Endodermal cell (in vitro differentiated cells): ENCODE measurements at regions not wholly inside any gene's neighbourhood (a gene's known extent, or its start where the extent isn't known, plus 50 kb on each side); places are given as distances from the start of the nearest gene placed in this dataset.

Source experiments
- DNase-seq: peaks from one replicate; pipeline ENCODE4 v3.0.0-alpha.2; 2017
- H3K27ac ChIP-seq: 2 replicates; pipeline ENCODE4 v1.5.1; 2013; ENCODE audit warnings: mild to moderate bottlenecking, low read depth, low read length, moderate library complexity
- H3K27me3 ChIP-seq: 2 replicates; pipeline ENCODE4 v1.6.1; 2013; ENCODE audit warnings: mild to moderate bottlenecking, low read length, moderate library complexity; ENCODE audit not compliant: insufficient read depth, control insufficient read depth, poor library complexity, severe bottlenecking
- H3K36me3 ChIP-seq: 2 replicates; pipeline ENCODE4 v1.7.0; 2013; ENCODE audit warnings: mild to moderate bottlenecking, low read length, moderate library complexity; ENCODE audit not compliant: control insufficient read depth, insufficient read depth
- H3K4me1 ChIP-seq: one replicate; pipeline ENCODE4 v1.7.0; 2013; ENCODE audit warnings: low read length; ENCODE audit not compliant: control insufficient read depth, insufficient read depth
- H3K4me3 ChIP-seq: 2 replicates; pipeline ENCODE4 v1.5.1; 2013; ENCODE audit warnings: mild to moderate bottlenecking, low read length, moderate library complexity
- H3K9ac ChIP-seq: 2 replicates; pipeline ENCODE4 v1.6.1; 2013; ENCODE audit warnings: mild to moderate bottlenecking, low read length, moderate library complexity; ENCODE audit not compliant: poor library complexity, severe bottlenecking; ENCODE audit errors: extremely low read depth
- H3K9me3 ChIP-seq: 2 replicates; pipeline ENCODE4 v1.6.1; 2013; ENCODE audit warnings: mild to moderate bottlenecking, low read length, moderate library complexity; ENCODE audit not compliant: control insufficient read depth
- H3K27ac Mint-ChIP-seq: 2 replicates; pipeline ENCODE4 v1.8.0; 2020; ENCODE audit warnings: mixed read lengths
- H3K27me3 Mint-ChIP-seq: 2 replicates; pipeline ENCODE4 v1.8.0; 2021; ENCODE audit warnings: mild to moderate bottlenecking, mixed read lengths; ENCODE audit not compliant: insufficient read depth
- H3K36me3 Mint-ChIP-seq: 2 replicates; pipeline ENCODE4 v1.8.0; 2020; ENCODE audit warnings: low read depth, mixed read lengths
- H3K4me1 Mint-ChIP-seq: 2 replicates; pipeline ENCODE4 v1.8.0; 2020; ENCODE audit warnings: mixed read lengths
- H3K4me3 Mint-ChIP-seq: 2 replicates; pipeline ENCODE4 v1.8.0; 2020; ENCODE audit warnings: mild to moderate bottlenecking, moderate library complexity, mixed read lengths
- H3K9me3 Mint-ChIP-seq: 2 replicates; pipeline ENCODE4 v1.8.0; 2020; ENCODE audit warnings: mild to moderate bottlenecking, mixed read lengths
- WGBS, 2 experiments: methylation state at CpG; one replicate each; pipeline versions ENCODE4 v1.1.5 to v1.1.7; 2013; ENCODE audit warnings: missing lambda C conversion rate in 2 of 2, mixed read lengths in 1 of 2; ENCODE audit not compliant: insufficient coverage in 1 of 2, insufficient read length in 1 of 2; 5-methylcytosine and 5-hydroxymethylcytosine counted together
- TF ChIP-seq, protein P1 (sequence below): fragments of 200-600 bp; sonication (generic); conservative IDR thresholded peaks from 2 replicates; pipeline ENCODE4 v1.5.0; 2021; ENCODE audit warnings: antibody characterized with exemption, mild to moderate bottlenecking

DNA sequence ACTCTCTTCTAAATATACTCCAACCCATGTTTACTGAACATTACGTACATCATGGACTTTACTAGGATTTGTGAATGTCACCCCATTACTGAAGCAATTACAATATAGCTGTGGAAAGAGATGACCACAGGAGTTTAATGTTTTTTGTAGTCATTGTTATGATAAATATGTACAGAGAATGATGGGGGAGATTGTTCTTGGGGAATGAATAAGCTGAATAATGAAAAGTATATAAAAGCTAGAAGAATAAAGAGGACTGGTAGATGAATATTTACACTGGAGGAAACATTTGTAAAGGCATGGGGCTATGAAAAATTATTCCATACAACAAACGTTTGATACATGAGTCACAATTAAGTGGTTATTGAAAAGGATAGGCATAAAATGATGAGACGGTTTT is 340.9 kb downstream of the SEMA3D start:
- DNase-seq = no peak
- no peaks in the 10 kb centered on the region for H3K9me3 ChIP-seq
- Mint-ChIP-seq H3K4me3 (no peak overlapping the region), H3K9me3 (no peaks in the 10 kb centered on the region), H3K27me3 (no peaks in the 10 kb centered on the region), H3K36me3 (no peaks in the 10 kb centered on the region), H3K4me1 (peaks cover 8% of the 10 kb centered on the region), H3K27ac (no peak overlapping the region)
- H3K27me3 ChIP-seq = no peaks in the 10 kb centered on the region
- TF ChIP-seq, protein P1, sequence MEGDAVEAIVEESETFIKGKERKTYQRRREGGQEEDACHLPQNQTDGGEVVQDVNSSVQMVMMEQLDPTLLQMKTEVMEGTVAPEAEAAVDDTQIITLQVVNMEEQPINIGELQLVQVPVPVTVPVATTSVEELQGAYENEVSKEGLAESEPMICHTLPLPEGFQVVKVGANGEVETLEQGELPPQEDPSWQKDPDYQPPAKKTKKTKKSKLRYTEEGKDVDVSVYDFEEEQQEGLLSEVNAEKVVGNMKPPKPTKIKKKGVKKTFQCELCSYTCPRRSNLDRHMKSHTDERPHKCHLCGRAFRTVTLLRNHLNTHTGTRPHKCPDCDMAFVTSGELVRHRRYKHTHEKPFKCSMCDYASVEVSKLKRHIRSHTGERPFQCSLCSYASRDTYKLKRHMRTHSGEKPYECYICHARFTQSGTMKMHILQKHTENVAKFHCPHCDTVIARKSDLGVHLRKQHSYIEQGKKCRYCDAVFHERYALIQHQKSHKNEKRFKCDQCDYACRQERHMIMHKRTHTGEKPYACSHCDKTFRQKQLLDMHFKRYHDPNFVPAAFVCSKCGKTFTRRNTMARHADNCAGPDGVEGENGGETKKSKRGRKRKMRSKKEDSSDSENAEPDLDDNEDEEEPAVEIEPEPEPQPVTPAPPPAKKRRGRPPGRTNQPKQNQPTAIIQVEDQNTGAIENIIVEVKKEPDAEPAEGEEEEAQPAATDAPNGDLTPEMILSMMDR = no peak
- H3K9ac ChIP-seq = no peak overlapping the region
- H3K36me3 ChIP-seq = no peaks in the 10 kb centered on the region
- no peak overlapping the region for H3K27ac ChIP-seq
- WGBS, 2 experiments = 95 to 100% methylated on average over 3 of the region's 3 CpGs
- H3K4me3 ChIP-seq = no peak overlapping the region
- no peaks in the 10 kb centered on the region for H3K4me1 ChIP-seq

DNA sequence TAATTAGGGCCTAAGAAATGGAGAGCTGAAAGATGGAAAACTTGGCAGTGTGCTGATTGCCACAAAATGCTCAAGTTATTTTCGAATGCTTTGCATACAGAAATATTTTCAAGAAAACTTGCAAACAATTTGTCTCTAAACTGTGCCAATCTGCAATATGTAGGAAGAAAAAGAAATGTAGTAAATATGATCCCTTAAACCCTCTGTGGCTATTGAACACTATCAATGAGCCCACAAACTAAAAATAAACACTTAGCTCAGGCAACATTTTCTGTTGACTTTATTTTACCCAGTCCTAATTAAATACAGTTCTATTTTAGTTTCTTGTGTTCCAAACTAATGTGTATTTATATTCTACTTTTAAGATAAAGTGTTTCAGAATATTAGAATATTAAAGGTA is 342.1 kb downstream of the SEMA3D start:
- Histone ChIP-seq H3K36me3 (no peaks in the 10 kb centered on the region), H3K27ac (no peak overlapping the region), H3K9ac (no peak overlapping the region), H3K4me3 (no peak overlapping the region), H3K27me3 (no peaks in the 10 kb centered on the region), H3K9me3 (no peaks in the 10 kb centered on the region), H3K4me1 (no peaks in the 10 kb centered on the region)
- TF ChIP-seq, protein P1 = no peak
- Mint-ChIP-seq H3K4me3 (no peak overlapping the region), H3K9me3 (no peaks in the 10 kb centered on the region), H3K27ac (no peak overlapping the region), H3K4me1 (peaks cover 7% of the 10 kb centered on the region), H3K27me3 (no peaks in the 10 kb centered on the region), H3K36me3 (no peaks in the 10 kb centered on the region)
- no peak for DNase-seq
- 94% methylated on average over 1 of the region's 1 CpG; no CpG with 5 or more reads in 1 of the 2 experiments for WGBS, 2 experiments

DNA sequence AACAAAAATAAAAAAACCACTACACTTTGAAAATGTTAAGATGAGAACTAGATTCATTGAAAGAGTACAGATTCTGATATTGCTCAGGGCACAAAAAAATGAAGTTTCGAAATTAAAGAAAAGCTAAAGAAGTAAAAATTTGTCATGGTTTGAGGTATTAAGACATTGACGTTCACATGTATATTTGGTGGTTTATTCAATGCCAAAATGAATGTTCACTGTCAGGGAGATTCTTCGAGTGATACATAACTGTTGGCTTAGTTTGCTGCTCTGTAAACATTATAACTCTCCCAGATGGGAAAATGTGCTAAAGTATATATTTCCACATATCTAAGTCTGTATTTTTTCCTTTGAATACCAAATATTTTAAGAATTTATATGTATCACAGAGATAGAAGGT is 345.0 kb downstream of the SEMA3D start:
- H3K9me3 ChIP-seq = no peaks in the 10 kb centered on the region
- H3K9ac ChIP-seq = no peak overlapping the region
- H3K36me3 ChIP-seq = no peaks in the 10 kb centered on the region
- H3K4me3 Mint-ChIP-seq = no peak overlapping the region
- H3K4me1 ChIP-seq = no peaks in the 10 kb centered on the region
- TF ChIP-seq, protein P1 = no peak
- no peaks in the 10 kb centered on the region for H3K27me3 Mint-ChIP-seq
- no peak overlapping the region for H3K27ac Mint-ChIP-seq
- no peak for DNase-seq
- no peaks in the 10 kb centered on the region for H3K27me3 ChIP-seq
- H3K4me3 ChIP-seq = no peak overlapping the region
- peaks cover 7% of the 10 kb centered on the region for H3K4me1 Mint-ChIP-seq
- no peaks in the 10 kb centered on the region for H3K36me3 Mint-ChIP-seq
- no peaks in the 10 kb centered on the region for H3K9me3 Mint-ChIP-seq
- no peak overlapping the region for H3K27ac ChIP-seq
- 83 to 100% methylated on average over 1 to 3 of the region's 3 CpGs for whole genome bisulfite sequencing, 2 experiments
